ENCODE measurements at regions not wholly inside any gene's neighbourhood (a gene's known extent, or its start where the extent isn't known, plus 50 kb on each side); places are given as distances from the start of the nearest gene placed in this dataset.

- DNase-seq (no peak), ATAC-seq (peak; percentile 14)
- intact Hi-C loops (cut with micrococcal nuclease), result no loop called here
These were observed 49.9 kb downstream of the SYNE3 start for GRCh38 chr14:95466506-95466905.

GRCh38 chr14:95465936-95466335 is 50.5 kb downstream of the SYNE3 start:
- ATAC-seq, result no peak
- DNase-seq, result no peak
- intact Hi-C loops (cut with micrococcal nuclease), result no loop called here

- ATAC-seq (no peak), DNase-seq (no peak)
- intact Hi-C loops (cut with micrococcal nuclease), result no loop called here
These were observed 51.1 kb downstream of the SYNE3 start for GRCh38 chr14:95465358-95465757.

GRCh38 chr14:95464514-95464913 is 51.9 kb downstream of the SYNE3 start:
- intact Hi-C loops (cut with micrococcal nuclease), result no loop called here
- ATAC-seq (no peak), DNase-seq (no peak)

GRCh38 chr14:95464103-95464502 is 52.3 kb downstream of the SYNE3 start:
- DNase-seq, result no peak

DNA sequence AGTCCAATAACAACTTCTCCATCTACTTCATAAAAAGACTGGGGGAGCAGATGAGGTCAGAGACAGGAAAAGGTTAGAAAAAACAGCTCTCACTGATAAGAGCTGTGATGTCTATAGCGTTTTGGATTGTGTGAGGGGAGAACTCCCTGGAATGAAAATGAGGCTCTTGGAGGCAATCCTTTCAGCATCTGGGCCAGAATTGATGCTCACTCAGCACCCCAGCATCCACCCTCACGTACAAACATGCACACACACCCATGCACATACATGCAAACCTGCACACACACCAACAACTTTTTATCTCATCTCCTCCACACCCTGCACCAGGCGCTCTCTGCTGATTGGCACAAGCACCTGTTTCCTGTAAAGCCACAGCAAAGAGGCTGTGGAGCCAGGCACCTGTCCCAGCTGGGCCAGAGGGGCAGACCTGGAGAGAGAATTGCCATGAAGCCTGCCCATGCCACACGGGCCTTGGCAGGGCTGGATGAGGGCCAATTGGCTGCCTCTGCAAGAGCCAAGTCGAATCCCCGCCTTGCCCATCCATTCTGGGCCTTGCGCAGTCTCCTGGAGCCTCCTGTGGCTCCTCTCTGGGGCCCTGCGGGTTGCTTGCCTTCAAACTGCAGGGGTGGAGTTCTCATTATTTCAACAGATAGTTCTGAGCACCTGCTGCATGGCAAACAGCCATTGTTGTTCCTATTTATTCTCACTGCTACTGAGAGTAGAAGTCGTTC is 53.1 kb downstream of the SYNE3 start:
- intact Hi-C loops (cut with micrococcal nuclease), result no loop called here
- DNase-seq, result no peak
- ATAC-seq, result peak; percentile 5

More at GRCh38 chr14:95464103-95464502, 52.3 kb downstream of the SYNE3 start:
- ATAC-seq, result no peak
- intact Hi-C loops (cut with micrococcal nuclease), result no loop called here

DNA sequence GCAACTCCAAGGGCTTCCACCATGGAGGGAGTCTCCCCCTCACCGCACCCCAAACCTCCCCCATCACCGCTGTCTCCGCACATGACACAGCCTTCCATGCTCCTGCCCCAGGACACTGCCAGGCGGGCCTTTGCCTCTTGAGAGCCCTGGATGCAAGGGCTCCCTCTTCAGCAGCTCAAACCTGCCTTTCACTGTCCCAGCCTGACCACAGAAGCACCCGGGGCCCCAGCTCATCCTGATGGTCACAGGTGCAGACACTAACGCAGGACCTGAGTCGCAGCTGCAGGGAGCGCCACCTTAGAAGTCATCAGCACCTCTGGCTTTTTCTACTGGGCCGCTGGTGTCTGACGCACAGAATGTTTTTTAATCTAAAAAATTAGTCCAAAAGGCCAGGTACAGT is 54.0 kb downstream of the SYNE3 start:
- DNase-seq, result no peak
- intact Hi-C loops (cut with micrococcal nuclease), result no loop called here
- ATAC-seq, result no peak

DNA sequence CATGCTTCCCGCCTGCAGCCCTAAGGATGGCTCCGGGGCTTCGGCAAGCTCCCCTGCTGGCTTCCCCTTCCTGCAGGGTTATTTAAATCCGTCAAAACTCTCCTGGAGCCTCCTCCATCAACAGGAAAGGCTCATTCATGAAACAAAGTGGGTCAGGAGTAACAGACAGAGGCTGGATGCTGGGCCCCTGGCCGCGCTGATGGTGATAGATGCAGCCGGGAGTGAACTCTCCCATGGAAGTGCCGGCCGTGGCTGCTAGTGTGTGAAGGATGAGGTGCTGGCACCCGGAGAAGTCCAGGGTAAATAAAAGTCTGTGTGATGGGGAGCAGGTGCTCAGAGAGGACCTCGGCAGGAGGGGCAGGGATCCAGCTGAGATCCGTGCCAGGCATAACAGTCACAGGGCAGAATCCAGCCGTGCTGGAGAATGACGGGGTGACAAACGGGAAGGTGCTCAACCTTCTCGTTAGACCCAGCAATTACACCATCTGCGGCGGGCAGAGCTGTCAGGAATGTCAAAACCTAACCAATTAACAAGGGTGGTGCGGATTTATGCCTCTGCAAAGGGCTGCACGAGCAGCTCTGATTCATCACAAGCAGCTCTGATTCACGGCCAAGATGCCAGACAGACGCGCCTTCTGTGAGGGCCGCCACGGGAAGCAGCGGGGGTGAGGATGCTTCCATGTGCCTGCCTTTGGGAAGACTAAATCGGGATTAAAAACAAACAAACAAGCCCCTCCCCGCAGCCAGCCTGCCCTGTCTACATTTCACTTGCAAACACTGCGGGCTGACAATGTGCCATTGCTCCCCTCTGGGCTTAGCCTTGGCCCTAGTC is 55.6 kb downstream of the SYNE3 start:
- no peak for ATAC-seq
- intact Hi-C loops (cut with micrococcal nuclease), result no loop called here
- DNase-seq, result no peak

DNA sequence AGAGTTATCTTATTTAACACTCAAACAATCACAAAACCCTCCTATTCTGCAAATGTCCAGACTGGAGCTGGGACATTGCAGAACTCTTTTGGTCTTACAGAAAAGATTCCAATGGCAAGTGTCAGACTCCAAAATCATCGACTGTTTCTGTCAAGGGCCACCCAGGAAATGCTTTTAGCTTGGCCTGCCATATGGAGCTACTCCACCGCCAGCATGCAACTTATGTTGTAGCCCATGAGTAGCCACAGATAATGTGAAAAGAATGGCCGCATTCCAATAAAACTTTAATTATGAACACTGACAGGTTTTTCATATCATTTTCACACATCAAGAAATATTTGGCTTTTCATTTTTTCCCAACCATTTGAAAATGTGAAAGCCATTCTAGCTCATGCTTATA is 57.5 kb downstream of the SYNE3 start:
- intact Hi-C loops (cut with micrococcal nuclease), result no loop called here
- DNase-seq (no peak), ATAC-seq (no peak)

DNA sequence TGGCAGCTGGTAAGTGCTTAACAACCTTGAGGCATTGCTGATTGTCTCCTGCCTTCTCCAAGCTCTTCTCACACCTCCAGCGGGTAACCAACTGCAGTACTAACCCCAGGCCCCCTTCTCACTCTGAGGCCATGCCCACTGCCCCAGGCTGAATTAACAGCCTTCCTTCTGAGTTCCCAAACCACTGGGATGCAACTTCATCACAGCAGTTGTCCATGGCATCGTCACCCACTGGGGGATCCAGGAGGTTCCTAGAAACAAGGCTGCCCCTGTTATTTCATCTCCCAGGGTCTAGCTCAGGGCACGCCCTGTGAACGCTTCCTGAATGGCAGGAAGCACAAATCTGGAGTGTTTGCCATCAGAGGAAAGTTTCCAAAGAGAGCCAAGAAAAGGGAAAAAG is 58.0 kb downstream of the SYNE3 start:
- intact Hi-C loops (cut with micrococcal nuclease), result no loop called here
- DNase-seq (no peak), ATAC-seq (no peak)

DNA sequence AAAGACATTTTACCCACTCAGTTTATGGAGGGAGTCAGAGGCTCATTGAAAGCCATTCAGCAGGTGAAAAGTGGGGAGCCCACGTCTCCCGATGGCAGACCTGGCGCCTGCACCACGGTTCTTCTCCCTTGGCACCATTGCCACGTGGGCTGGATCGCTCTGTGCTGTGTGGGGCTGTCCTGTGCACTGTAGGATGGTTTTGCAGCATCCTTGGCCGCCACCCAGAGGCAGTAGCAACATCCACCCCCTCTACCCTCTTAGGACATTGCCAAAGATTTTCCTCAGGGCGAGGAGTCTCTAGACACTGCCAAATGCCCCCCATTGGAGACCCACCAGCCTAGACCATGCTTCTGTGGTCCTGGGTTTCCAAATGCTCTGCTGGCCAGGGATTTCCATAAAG is 60.2 kb downstream of the SYNE3 start:
- intact Hi-C loops (cut with micrococcal nuclease), result no loop called here
- no peak for ATAC-seq
- DNase-seq, result no peak

- DNase-seq (no peak), ATAC-seq (no peak)
- intact Hi-C loops (cut with micrococcal nuclease), result no loop called here
These were observed 61.2 kb downstream of the SYNE3 start for GRCh38 chr14:95455246-95455645.

DNA sequence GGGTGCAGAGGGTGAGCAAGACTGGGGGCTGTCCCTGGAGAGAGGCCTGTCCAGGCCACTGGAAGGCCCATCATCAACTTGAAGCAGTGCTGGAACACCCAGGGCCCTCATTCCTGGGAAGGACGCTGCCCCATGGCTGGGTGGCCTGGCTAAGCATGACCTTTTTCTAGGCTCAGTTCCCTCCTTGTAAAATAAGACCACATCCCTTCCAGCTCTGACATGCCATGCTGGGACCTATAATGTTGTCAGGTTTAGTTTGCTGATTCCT is 62.8 kb downstream of the SYNE3 start:
- no peak for ATAC-seq

GRCh38 chr14:95452893-95453712 is 63.3 kb downstream of the SYNE3 start:
- intact Hi-C loops (cut with micrococcal nuclease), result no loop called here
- ATAC-seq (peak; percentile 9), DNase-seq (no peak)

More for the DNA sequence above, 62.8 kb downstream of the SYNE3 start:
- intact Hi-C loops (cut with micrococcal nuclease), result no loop called here
- no peak for DNase-seq

- DNase-seq (no peak), ATAC-seq (peak; percentile 14)
- intact Hi-C loops (cut with micrococcal nuclease), result no loop called here
These were observed 64.1 kb downstream of the SYNE3 start for GRCh38 chr14:95452176-95452892.

DNA sequence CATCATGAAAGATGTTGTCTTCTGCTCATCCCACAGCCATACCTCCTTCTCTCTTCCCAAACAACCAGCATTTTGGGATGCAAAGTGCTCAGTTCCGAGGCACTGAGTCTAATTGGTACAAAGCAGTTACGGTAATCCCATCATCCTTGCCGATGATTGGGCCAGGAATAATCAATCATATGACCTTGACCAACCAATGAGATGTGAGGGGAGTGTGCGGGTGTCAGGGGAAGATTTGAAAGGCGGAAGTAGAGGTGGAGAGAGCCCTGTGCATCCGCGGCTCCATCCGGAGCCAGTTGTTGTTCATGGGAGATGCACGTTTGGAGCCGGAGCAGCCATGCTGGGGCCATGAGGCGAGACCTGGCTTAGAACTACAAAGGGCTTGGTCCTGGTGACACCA is 67.3 kb downstream of the SYNE3 start:
- no peak for DNase-seq
- intact Hi-C loops (cut with micrococcal nuclease), result no loop called here
- no peak for ATAC-seq

GRCh38 chr14:95446470-95446869 is 70.0 kb downstream of the SYNE3 start:
- ATAC-seq, result no peak
- intact Hi-C loops (cut with micrococcal nuclease), result no loop called here
- no peak for DNase-seq

DNA sequence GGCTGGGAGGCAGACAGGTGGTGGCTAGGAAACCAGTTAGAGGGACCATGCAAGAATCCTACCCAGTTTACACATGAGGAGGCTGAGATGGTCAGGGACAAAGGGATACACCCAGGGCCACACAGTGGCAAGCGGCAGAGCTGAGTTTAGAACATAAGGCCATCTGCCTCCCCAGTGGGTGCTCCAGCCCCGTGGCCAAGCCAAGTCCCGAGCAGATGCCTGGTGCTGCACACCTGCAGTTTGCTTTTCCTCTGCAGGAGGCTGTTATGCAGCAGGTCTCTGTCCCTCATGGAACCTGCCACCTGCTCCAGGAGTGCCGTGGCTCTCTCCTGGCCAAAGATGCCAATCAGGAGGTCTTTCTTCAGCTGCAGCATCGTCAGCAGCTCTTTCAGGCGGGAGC is 70.8 kb downstream of the SYNE3 start:
- no peak for ATAC-seq

GRCh38 chr14:95445161-95445560 is 71.3 kb downstream of the SYNE3 start:
- intact Hi-C loops (cut with micrococcal nuclease), result no loop called here
- no peak for DNase-seq
- ATAC-seq, result no peak

More for the DNA sequence above, 70.8 kb downstream of the SYNE3 start:
- no peak for DNase-seq
- intact Hi-C loops (cut with micrococcal nuclease), result no loop called here
